ENCODE measurements at regions not wholly inside any gene's neighbourhood (a gene's known extent, or its start where the extent isn't known, plus 50 kb on each side); places are given as distances from the start of the nearest gene placed in this dataset. TPM values are rescaled to one million over a fixed set of nuclear protein-coding genes. Genes with fewer than 3 reads are reported as not detected.

DNA sequence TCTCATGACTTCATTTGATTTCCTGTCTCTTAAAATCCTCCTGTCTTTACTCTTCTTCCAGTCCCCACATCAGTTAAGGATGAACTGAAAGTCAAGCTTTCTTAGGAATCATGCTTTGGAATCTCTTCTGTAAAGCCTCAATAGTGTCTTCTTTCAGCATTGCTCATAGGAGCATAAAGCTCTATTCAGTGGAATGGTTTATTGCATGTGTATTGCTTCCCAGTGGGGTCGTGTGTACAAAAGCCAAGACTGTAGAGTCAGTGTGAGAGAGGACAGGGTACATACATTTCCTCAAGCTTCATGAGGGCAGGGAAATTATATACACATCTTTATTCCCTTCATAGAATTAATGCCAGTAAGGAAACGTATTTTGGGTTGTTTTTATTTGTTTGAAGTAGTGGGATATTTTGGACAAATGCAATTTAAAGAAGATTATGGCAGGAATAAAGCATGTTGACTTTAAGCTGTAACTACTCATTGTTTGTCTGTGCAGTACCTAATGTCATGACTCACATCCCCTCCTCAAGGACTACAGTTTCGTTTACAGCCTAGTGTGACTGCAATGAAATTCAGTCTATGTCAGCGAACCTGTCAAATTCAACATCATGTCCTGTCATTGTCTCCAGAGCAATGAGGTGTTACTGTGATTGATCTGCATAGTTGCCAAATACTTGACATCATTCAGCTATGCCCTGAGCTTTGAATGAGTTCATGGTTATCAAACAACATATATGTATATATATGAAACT is 2164.2 kb downstream of the NCAM2 start:
- Mint-ChIP-seq H3K27ac (no peak overlapping the region), H3K9me3 (ENCODE audit: low read depth) (peaks cover 2% of the 10 kb centered on the region), H3K36me3 (ENCODE audit: low read depth) (no peaks in the 10 kb centered on the region), H3K4me3 (no peak overlapping the region), H3K27me3 (no peaks in the 10 kb centered on the region), H3K4me1 (no peaks in the 10 kb centered on the region)
- intact Hi-C loops (cut with DNase I, micrococcal nuclease), result no loop called here
- CTCF ChIA-PET, result interaction anchor here (0.5 to 1.2 kb wide), 2 partner anchors 9 to 31 kb away, joined by 3 to 4 read pairs; no protein-coding TSS in a partner anchor
- no peak for ATAC-seq
- POLR2A ChIA-PET, result no interaction called here
- DNase-seq, result no peak

Small RNAs in the stretch of these regions (microRNA-seq; reads per million reads assigned to microRNA genes)
- gene MIR6130 (ENCODE audit: borderline replicate concordance), result not detected
